ENCODE measurements at regions not wholly inside any gene's neighbourhood (a gene's known extent, or its start where the extent isn't known, plus 50 kb on each side); places are given as distances from the start of the nearest gene placed in this dataset.
"Not testable (repeated sequence)": the region's sequence is repeated elsewhere in the genome, so short reads cannot be mapped to it uniquely, and the experiment has no call there.

DNA sequence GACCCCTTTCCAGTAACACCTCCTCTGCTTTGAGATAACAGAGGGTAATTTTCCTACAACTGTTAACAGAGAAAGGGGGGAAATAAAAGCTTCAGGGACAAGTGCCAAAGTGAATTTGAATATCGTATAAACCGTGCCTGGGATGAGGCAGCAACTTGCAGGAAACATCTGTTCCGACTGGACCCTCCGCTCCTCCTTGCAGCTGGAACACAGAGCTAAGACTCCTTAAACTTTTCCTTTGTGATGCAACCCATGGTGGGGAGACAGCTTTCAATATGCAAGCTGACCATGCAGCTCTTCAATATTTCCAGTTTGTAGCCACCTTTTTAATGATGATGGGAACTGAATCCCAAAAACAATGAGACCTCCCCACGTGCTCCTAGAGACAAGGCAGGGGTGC is 432.6 kb downstream of the ZNF536 start:
- no peak for DNase-seq

DNA sequence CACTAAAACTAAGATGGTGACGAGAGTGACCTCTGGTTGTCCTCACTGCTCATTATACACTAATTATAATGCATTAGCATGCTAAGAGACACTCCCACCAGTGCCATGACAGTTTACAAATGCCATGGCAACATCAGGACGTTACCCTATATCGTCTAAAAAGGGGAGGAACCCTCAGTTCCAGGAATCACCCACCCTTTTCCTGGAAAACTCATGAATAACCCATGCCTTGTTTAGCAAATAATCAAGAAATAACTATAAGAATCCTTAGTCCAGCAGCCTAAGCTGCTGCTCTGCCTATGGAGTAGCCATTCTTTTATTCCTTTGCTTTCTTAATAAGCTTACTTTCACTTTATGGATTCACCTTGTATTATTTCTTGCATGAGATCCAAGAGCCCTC is 432.1 kb downstream of the ZNF536 start:
- not testable (repeated sequence) for DNase-seq

DNA sequence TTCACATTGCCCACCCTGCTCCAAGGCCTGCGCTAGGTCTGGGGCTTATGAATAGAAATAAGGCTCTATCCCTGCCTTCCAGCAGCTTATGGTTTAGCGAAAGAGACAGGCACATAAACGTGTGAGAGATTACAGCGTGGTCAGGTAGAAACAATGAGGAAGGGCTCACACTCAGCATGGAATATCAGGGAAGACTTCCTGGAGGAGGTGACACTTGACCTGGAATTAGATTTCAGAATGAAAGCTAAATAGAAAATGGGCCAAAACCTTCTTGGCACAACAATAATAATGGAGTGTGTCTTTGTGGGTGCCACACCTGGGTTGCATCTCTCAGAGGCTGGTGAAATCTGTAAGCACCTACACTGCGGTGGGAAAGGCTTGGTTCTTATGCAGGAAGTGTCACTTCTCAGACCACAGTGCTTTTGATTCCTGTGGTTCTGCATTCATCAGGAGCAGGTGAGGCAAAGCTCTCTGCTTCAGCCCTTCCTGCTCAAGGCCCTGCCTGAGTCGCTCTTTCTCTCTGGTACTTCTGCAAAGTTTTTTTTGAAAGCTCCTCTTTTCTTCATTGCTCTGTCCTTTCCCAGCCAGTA is 430.3 kb downstream of the ZNF536 start:
- no peak for DNase-seq

- DNase-seq: peak; percentile 39
Measured at GRCh38 chr19:30799865-30800755, 427.9 kb downstream of the ZNF536 start.

GRCh38 chr19:30795727-30796126 is 423.5 kb downstream of the ZNF536 start:
- DNase-seq: no peak

DNA sequence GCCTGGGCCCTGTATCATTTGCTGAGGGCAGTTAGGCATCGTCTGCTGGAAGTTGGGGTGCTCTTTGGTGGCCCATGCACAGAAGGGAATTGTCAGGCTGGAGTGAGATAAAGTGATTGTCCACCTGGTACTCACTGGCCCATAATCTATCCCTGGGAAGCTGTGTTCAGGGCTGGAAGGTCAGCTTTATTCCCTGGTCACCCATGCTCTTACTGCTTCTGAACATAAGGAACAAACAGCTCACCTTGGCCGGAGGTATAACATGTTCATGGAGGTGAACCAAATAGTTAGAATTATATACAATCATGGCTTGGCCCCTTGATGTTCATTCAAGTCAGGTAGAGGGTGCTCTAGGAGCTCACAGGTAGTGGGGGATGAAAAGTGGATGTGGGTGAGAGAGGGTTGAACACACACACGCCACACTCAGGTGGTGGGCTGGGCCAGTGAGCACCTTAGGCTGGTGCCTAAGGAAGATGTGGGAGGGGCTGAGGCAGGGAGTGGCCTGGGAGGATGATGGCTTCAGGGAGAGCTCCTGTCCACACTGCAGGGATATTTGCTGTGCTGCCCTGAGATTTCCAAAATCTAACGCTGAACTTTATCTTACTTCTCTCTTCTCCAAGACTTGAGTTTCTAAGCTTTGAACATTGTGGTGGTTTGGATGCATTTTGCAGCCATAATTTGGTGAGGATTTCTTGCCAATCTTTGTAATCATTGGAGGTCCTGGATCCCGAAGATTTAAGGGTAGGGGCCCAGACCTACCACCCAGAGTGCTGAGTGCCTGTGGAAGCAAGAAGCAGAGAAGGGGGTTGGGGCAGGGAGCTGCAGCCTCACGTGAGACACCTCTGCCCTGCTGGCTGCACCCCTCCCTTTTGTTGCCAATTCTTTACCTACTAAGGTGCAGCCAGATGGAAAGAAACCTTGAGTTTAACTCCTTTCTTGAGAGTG is 420.6 kb downstream of the ZNF536 start:
- DNase-seq: no peak

- no peak for DNase-seq
Measured at GRCh38 chr19:30791088-30791487, 418.9 kb downstream of the ZNF536 start.

GRCh38 chr19:30790056-30790680 is 418.0 kb downstream of the ZNF536 start:
- no peak for DNase-seq

DNA sequence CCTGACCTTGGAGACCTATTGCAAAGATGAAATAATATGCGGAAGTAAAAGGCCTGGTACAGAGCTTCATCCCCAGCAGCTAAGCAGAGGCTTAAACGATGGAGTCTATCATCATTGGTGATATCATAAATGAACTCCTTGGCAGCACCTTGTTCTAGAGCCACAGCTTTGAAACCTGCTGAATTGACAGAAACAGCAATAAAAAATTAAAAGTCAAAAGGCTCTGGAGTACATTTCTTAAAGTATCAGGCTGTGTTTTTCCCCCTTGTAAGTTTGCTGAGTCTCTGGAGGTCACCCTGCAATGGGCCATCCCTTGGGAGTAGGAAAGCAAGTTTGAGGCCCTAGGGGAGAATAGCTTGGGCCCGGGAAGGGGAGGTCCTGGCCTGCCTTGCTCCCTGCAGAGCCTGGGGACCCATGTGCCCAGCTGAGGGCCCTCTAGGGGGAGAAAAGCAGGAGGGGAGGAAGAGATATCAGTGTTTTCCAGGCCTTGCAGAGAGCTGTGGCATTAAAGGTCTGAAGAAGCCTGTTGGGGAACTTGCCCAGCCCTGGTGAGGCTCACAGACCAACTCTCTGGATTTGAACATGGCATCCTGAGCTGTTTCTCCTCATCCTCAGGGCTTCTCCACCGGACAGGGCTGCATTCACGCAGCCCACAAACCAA is 416.1 kb downstream of the ZNF536 start:
- no peak for DNase-seq

DNA sequence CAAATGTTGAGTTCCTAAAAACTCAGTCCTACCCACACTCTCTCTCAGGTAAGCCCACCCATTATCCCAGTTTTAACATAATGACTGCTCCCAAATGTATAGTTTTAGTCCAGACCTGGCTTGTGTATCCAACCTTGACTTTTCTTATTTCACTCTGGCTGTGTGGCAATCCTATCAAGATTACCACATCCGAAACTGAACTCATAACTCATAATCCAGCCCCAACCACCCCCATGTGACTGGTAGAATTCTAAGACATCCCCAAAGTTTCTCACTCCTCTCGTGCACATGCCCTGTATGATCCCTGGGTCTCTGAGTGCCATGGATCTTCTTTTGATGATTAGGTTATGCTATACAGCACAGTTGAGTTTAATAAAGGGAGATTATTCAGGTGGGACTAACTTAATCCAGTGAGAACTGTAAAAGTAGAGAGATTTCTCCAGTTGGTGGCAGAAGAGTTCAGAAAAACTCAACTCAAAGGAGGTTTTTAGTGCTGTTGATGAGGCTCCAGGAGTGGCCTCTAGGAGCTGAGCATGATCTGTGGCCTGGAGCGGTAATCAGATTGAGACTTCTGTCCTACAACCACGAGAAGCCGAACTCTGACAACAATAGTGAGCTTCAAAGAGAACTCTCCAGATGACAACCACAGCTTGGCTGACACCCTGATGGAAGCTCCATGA is 413.4 kb downstream of the ZNF536 start:
- no peak for DNase-seq

GRCh38 chr19:30784850-30785457 is 412.8 kb downstream of the ZNF536 start:
- peak; percentile 53 for DNase-seq

DNA sequence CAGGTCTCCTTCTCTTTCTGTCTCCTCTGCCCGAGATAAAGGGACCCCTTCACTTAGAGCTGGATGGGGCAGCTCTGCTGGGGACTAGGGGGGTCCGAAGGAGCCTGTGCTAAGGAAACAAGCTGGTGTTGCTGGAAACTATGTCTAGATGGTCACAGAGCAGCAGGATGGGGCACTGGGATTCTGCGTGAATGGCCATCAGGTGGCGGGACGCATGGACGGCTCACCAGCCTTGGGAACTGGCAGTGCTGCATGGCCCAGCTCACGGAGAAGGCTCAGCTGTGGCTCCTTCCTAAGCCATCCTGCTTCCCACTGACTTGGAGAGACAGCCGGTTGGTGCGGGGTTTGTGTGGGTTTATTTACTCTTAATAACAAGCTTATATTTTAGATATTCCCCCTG is 411.8 kb downstream of the ZNF536 start:
- DNase-seq: no peak

DNA sequence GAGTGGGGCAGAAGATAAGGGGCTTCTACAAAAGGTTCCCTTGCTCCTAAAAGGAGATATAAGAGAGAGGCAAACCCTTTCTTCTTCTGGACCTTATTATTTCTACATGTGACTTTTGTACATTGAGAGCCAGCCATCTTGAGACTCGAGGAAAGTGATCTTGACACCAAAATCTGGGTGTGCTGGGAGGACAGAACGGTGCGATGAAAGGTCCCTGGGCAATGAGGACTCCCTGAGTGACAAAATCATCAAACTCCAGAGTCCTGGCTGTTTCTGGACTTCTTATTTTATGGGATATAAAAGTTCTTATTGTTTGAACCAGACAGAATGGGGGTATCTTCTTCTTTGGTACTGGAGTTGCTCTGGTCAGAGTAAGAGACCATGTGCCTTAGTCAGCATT is 411.0 kb downstream of the ZNF536 start:
- no peak for DNase-seq

- DNase-seq: no peak
Measured at GRCh38 chr19:30781519-30781918, 409.3 kb downstream of the ZNF536 start.

- DNase-seq: no peak
Measured at GRCh38 chr19:30781047-30781446, 408.9 kb downstream of the ZNF536 start.

DNA sequence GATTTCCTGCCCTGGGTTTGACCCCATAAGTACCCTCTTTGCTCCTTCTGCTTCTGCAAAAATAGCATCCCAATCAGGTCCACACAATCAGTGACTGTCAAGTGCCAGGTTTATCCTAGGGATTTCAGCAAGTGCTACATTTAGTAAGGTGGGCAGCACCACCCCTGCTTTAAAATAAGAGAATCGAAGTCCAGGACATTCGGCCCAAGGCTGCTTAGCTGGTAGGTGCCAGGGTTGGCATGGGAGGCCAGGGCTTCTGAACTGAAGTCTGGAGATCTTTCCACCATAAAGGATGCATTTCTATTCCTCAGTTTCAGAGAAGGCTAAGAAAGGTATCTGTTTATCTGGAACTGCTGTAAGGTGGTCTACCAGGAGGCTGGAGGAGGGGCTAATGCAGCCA is 408.3 kb downstream of the ZNF536 start:
- no peak for DNase-seq

DNA sequence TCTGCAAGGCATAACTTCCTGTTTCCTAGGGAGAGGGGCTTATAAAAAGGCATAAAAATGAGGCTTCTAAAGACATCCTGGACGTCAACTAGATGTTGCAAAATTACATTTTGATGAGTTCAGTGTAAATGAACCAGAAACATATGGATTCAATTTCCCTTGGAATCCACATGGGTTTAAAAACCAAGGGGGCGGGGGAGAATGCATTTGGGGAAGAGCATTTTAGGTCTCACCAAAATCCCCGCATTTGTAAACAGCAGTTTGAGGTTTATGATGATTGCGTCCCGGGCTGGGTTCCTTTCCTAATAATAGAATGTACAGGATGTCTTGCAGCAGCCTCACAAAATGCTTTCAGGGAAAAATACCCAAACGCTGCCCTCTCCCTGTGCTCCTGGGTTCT is 407.8 kb downstream of the ZNF536 start:
- DNase-seq: no peak

DNA sequence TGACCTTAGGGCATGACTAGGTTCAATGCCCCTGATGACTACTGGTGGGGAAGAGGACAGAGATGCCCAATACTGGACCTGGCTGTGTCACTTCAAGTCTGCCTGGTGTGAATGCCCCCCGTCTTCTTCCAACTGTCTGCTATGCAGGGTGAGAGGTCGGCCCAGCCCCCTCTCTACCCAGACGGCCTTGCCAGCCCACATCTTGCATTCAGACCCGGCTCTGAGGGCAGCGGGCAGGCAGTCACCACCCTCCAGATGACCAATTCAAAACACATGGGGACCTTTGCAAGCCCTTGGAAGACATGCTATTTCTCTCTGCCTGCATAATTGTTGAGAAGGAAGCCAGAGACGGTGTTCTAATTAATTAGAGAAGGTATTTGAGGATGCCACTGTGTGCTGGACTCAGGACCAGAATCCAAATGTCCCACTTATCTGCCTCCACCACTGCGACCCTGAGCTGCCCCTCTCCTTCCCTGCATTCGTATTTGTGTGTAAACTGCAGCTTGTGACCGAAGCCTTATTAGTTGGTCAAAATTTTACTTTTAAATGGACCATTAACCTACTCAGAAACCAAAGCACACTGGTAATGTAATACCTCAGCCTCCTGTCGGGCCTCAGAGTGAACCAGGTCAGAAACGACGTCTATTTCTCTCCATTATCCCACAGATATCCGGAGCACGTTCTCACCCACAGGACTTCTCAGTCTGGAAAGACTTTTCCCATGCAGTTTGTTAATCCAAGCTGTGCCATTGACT is 407.0 kb downstream of the ZNF536 start:
- DNase-seq: no peak

DNA sequence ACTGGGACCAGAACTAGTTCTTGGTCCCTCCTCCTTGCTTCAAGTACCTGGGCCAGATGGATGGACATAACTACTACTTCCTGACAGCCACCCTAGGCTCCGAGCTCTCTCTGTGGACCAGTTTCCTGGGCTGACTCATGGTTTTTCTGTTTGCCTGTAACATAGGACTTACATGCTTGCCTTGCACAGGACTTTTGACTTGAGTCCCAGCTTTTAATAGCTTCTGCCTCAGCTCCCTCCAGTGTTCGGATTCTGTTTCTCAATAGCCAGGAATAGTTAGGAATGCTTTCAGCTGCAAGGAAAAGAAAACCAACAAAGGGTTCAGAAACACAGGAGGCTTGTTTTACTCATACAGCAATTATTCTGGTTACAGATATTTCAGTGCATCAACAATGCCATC is 405.9 kb downstream of the ZNF536 start:
- no peak for DNase-seq

DNA sequence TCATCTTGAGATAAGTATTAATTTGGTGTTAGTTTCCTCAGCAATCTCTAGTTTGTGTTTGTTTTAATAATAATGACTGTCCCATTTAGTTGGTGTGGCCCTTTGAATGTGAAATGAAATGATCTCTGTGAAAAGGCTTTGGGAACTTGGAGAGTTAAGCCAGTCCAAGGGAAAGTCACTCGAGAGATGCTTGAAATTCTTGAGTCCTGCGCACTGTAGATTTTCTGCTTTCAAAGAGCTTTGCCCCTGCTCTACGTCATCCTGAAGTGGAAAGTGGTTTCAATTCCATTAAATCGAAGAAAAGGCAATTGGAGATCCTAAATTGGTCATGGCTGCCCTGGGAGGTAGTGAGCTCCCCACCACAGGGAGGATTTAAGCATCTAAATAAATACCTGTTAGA is 403.8 kb downstream of the ZNF536 start:
- no peak for DNase-seq
